NCI-H2107 treated with DMSO at 0.1 percent for 48 hours (cell line): ENCODE measurements at regions not wholly inside any gene's neighbourhood (a gene's known extent, or its start where the extent isn't known, plus 50 kb on each side); places are given as distances from the start of the nearest gene placed in this dataset.
"Not testable (repeated sequence)": the region's sequence is repeated elsewhere in the genome, so short reads cannot be mapped to it uniquely, and the experiment has no call there.

Experiments
- DNase-seq: peaks from one replicate; lab custom pipeline; 2025; ENCODE audit not compliant: unreplicated experiment; lab: John Stamatoyannopoulos, UW

GRCh38 chr13:50156140-50156539 lies 140.9 kb downstream of the KCNRG start:
- no peak for DNase-seq

GRCh38 chr13:50156561-50157127 lies 141.4 kb downstream of the KCNRG start:
- DNase-seq, result no peak

- no peak for DNase-seq
Observed at GRCh38 chr13:50158385-50159165, 143.3 kb downstream of the KCNRG start.

- DNase-seq, result no peak
Observed at GRCh38 chr13:50159607-50160006, 144.4 kb downstream of the KCNRG start.

GRCh38 chr13:50161052-50161451 lies 145.8 kb downstream of the KCNRG start:
- DNase-seq, result no peak

- no peak for DNase-seq
Observed at GRCh38 chr13:50162001-50162400, 146.8 kb downstream of the KCNRG start.

GRCh38 chr13:50162567-50162966 lies 147.3 kb downstream of the KCNRG start:
- no peak for DNase-seq

- no peak for DNase-seq
Observed at GRCh38 chr13:50167224-50167947, 152.1 kb downstream of the KCNRG start.

GRCh38 chr13:50167967-50168366 lies 152.7 kb downstream of the KCNRG start:
- DNase-seq, result no peak

- DNase-seq, result no peak
Observed at GRCh38 chr13:50168786-50169185, 153.5 kb downstream of the KCNRG start.

- DNase-seq, result no peak
Observed at GRCh38 chr13:50170447-50171037, 155.3 kb downstream of the KCNRG start.

- no peak for DNase-seq
Observed at GRCh38 chr13:50171590-50172282, 156.5 kb downstream of the KCNRG start.

- DNase-seq, result not testable (repeated sequence)
Observed at GRCh38 chr13:50173045-50173444, 157.8 kb downstream of the KCNRG start.

GRCh38 chr13:50174630-50175029 lies 159.4 kb downstream of the KCNRG start:
- DNase-seq, result no peak

- DNase-seq, result no peak
Observed at GRCh38 chr13:50179977-50180376, 164.7 kb downstream of the KCNRG start.

- DNase-seq, result not testable (repeated sequence)
Observed at GRCh38 chr13:50185769-50186763, 170.8 kb downstream of the KCNRG start.

- DNase-seq, result no peak
Observed at GRCh38 chr13:50187352-50188029, 172.2 kb downstream of the KCNRG start.

GRCh38 chr13:50188696-50189095 lies 173.5 kb downstream of the KCNRG start:
- no peak for DNase-seq

GRCh38 chr13:50189450-50189849 lies 174.2 kb downstream of the KCNRG start:
- no peak for DNase-seq
